ENCODE measurements at regions not wholly inside any gene's neighbourhood (a gene's known extent, or its start where the extent isn't known, plus 50 kb on each side); places are given as distances from the start of the nearest gene placed in this dataset.
"Not testable (repeated sequence)": the region's sequence is repeated elsewhere in the genome, so short reads cannot be mapped to it uniquely, and the experiment has no call there.

DNA sequence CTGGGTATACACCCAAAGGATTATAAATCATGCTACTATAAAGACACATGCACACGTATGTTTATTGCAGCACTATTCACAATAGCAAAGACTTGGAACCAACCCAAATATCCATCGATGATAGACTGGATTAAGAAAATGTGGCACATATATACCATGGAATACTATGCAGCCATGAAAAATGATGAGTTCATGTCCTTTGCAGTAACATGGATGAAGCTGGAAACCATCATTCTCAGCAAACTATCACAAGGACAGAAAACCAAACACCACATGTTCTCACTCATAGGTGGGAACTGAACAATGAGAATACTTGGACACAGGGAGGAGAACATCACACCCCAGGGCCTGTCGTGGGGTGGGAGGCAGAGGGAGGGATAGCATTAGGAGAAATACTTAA, 104.5 kb downstream of the ANXA5 start:
- TF ChIP-seq, protein P1, sequence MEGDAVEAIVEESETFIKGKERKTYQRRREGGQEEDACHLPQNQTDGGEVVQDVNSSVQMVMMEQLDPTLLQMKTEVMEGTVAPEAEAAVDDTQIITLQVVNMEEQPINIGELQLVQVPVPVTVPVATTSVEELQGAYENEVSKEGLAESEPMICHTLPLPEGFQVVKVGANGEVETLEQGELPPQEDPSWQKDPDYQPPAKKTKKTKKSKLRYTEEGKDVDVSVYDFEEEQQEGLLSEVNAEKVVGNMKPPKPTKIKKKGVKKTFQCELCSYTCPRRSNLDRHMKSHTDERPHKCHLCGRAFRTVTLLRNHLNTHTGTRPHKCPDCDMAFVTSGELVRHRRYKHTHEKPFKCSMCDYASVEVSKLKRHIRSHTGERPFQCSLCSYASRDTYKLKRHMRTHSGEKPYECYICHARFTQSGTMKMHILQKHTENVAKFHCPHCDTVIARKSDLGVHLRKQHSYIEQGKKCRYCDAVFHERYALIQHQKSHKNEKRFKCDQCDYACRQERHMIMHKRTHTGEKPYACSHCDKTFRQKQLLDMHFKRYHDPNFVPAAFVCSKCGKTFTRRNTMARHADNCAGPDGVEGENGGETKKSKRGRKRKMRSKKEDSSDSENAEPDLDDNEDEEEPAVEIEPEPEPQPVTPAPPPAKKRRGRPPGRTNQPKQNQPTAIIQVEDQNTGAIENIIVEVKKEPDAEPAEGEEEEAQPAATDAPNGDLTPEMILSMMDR (IDR thresholded peaks at IDR 0.05): not testable (repeated sequence)
- not testable (repeated sequence) for TF ChIP-seq POLR2A (IDR thresholded peaks at IDR 0.05)

All from uterus (tissue), 2 donors.